Stimulated activated CD8-positive, alpha-beta memory T cell treated with anti-CD3 and anti-CD28 coated beads, Interleukin-2, amount 100 ng/mL, for 48 hours (primary cell): ENCODE measurements at regions not wholly inside any gene's neighbourhood (a gene's known extent, or its start where the extent isn't known, plus 50 kb on each side); places are given as distances from the start of the nearest gene placed in this dataset.

Experiments used
- DNase-seq, 2 donors: peaks; one replicate each; pipeline ENCODE4 v3.0.0-alpha.2; 2020; ENCODE audit warnings: low read depth in 2 of 2

DNA sequence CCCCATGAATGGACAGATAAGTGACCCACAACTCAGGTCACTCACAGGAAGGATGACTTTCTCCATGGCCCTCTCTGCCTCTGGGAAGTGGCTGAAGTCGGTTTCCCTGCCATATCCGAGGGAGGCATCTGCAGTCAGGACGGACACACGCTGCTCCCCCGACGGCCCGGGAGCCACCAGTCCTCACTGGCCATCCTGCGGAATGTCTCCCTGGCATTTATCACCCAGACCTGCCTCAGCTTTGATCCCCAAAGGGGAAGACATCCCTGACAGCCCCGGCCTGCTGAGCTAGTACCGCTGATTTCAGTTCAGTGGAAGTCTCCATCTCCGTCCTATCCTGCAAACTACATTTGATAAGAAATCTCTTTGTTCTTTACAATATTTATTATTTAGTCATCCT, 339.5 kb upstream of the MKI67 start:
- no peak for DNase-seq

DNA sequence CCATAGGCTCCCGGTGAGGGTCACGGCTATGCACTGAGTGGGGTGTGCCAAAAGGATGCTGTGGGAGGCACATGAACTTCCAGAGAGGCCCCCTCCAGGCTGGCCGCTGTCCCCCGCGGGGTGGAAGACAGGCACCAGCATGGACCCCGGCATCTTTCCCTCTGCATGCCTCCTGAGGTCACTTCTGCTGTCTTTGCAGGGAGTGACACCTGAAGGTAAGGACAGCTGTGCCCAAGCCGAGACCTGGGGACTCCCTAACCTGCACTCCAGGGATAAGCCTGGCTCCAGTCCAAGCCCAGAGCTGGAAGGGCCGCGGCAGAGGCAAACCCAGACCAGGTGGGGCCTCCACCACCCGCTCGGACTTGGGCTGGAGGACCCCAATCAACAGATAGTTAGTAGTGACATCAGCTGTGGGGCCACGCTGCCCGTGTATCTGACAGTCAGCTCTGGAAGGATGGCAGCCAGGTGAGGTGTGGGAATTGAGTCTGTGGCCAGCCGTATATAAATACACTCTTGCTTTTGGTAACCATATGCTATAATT, 340.7 kb upstream of the MKI67 start:
- no peak for DNase-seq

DNA sequence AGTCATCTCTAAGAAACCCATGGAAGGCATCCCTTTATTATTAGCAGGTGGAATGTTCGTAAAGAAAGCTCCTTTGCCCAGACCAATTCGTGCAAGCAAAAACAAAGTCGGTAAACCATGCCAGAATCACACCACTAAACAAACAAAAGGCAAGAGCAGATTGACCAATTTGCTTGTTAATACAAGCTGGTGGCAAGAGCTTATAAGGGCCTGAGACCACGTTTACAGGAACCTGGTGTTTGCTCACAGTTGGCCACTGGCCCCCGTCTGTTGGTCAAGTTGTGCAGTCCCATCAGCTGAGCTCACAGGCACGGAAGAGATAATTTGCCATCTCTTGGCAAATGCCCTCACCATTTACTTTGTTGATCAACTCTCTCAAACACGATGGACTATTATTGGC, 342.2 kb upstream of the MKI67 start:
- no peak for DNase-seq

DNA sequence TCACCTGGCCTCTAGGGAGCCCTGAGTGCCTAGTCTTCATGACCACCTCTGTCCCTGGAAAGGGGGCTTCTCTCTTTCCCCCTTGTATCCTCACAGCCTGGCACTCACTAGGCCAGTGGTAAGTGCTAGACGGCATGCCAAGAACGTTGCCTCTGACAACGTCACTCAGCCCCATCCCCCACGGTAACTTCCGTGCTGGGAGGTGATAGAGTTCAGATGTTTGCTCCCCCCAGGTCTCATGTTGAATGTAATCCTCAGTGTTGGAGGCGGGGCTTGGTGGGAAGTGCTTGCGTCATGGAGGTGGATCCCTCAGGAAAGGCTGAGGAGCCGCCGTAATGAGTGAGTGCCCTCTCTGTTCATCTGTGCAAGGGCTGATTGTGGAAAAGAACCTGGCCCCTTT, 343.3 kb upstream of the MKI67 start:
- no peak for DNase-seq

DNA sequence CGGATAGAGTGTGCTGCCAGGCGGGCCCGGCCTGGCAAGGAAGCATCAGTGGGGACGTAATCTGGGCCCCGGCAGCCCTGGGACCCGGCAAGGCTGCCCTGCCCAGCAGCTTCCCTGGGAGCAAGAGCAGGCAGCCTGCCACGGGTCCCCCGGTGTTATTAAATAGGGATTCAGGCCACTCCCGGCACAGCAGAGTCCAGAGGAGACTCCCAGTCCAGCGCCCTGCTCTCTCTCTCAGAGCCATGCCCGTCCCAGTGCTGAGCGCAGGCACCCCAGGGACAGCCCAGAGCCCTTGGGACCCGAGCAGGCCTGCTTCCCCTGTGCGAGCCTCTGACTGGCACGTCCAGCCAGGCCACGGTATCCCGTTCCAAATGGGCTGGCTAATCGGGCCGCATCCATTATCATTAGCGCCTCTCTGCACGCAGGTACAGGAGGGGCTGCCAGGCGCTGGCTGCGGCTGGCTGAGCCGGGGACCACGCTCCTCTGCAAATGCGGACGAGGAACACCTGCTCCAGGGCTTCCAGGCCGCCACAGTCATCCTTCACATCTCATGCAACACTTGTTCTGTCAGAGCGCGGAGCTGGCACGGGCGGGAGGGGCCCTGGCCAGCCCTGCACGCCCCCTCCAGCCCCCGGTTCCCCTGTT, 344.2 kb upstream of the MKI67 start:
- no peak for DNase-seq

DNA sequence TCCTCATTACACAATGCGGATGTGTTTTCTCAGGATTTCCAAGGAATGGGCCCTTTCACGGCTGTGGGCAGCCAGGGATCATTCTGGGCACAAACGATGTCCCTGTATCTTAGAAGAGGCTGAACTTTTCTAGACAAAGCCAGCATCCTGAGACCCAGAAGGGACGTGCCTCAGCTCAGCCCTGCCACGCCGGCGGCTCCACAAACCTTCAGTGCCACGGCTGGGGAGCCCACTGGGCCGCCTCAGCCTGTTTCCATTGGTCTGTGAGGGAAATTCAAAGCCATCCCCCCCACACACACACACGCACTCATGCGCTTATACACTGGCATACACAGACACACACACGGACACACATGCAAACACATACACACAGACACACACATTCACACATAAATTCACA, 344.9 kb upstream of the MKI67 start:
- DNase-seq, result no peak

DNA sequence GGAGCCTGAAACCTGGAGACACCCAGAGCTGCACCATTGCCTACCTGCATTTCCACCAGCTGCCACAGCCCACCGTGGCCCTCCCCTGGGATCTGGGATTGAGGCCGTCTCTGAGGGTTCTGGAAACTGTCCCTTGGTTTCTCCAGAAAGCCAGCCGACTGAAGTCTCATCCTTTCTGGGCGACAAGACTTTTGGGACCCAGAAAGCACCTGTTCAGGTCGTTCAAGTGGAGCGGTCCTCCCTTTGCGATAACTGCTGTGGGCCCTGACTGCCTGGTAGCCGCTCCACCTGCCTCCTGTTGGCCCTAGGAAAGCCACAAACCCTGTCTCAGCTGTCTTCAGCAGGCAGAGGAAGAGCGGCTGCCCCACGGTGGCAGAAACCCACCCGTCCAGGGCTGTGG, 346.0 kb upstream of the MKI67 start:
- no peak for DNase-seq

DNA sequence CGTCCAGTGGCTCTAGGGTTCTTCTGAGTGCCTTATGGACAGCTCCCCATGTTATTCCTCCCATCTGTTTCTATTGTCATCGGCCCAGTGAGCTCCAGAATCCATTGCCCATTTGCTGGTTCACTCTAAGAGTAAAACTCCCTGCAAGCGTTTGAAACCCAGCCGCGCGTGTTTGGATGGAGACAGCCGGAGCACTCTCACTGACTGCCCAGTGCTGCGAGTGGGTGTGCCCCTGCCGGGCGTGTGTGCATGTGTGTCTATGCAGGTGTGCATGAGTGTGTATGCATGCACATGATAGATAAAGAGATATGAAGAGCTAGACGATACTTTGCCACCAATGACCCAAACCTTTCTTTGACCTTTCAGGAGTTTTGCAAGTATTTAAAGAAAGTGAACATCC, 347.2 kb upstream of the MKI67 start:
- DNase-seq, result no peak

DNA sequence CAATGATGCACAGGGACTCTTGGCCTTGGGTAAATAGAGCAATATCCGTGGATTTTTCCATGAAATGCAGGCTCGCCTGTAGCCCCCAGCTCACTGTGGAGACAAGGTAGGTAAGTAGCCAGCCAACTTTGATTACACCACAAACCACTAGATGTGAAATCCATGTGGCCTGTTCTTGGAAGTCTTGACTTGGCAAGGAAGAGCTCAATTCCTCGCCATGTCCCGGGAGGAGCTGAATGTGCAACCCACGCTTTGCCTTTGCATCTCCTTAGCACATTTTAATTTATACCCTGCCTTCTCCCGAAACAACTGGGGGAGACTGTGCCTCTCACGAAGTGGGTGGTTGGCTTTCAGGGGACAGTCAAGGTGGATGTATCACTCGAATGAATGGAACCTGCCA, 347.7 kb upstream of the MKI67 start:
- DNase-seq, result no peak

DNA sequence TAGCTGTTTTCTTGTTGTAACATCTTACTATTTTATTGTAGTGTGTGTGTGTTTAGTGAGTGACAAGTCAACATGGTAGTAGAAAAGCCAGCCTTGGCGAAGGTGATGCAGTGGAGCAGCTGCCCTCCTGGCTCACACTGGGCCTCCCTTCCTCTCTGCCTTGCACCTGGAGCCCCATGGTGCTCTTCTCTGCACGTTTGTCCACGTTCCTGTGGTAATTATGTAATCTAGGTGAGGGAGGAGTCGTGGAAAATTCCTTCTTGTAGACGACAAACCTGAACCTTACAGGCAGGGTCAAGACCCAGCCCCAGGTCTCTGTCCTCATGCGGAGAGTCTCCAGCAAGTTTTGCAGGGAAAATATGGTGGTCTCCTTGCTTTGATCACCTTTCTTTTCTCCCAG, 348.3 kb upstream of the MKI67 start:
- DNase-seq, result no peak

DNA sequence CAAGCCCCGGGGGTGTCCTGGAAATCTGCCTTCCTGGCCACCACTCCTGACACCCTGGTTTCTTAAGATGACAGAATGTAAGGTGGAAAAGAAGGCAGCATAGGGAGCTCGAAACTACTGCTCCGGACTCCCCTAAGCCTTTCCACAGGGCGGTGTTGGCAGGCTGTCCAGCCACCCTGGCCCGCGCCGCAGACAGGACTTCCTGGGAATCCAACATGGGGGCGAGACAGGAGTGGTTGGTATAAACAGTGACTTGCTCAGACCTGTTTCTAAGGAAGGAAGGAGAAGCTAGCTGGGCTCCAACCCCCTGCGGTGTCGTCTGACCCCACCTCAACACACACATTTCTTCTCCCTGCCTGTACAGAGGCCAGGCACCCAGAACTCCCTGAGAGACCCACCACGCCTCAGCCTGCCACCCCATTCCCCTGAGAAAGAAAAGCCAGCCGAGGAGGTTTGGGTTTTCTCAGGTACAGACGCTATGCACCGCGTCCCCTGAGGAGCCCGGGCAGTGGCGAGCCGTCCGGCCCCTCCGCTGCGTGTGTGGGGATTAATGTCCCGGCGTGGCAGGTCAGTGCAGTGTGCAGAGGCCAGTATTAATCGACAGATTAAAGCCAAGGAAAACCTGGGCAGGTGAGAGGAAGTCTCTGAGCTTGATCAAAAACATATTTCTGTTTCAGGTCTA, 349.6 kb upstream of the MKI67 start:
- no peak for DNase-seq

DNA sequence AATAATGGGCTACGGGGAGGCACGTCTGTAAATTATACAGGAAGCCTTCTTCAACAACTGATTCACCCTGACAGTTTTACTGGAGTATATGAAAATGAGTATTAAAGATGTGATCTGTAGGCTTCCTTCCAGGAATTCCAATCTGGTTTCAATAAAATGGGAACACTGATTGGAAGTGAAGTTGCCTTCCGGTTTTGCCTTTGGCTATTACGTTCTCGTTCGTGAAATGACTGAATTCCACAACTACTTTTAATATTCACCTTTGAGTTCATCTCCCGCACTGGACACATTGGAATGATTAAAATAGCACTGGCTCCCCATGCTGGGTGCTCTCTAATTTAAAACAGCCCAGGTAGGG, 350.1 kb upstream of the MKI67 start:
- DNase-seq, result no peak

DNA sequence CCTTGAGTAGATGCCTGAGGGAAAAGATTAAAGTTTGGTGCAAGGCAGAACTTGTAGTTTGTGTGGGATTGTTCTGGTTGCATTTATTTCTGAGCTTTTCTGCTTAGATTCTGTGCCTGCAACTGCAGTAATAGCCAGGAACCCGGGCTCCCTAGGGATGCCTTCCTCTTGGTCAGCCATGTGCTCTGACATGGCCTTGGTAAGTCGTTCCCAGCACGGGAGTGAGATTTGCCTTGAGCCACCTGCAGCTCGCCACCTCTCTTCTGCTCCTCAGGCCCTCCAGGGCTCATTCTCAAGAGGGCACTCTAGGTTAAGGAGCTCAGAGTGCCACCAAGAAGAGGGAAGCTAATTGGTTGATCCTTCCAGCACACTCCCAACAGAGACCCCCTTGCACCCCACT, 350.6 kb upstream of the MKI67 start:
- DNase-seq, result no peak

DNA sequence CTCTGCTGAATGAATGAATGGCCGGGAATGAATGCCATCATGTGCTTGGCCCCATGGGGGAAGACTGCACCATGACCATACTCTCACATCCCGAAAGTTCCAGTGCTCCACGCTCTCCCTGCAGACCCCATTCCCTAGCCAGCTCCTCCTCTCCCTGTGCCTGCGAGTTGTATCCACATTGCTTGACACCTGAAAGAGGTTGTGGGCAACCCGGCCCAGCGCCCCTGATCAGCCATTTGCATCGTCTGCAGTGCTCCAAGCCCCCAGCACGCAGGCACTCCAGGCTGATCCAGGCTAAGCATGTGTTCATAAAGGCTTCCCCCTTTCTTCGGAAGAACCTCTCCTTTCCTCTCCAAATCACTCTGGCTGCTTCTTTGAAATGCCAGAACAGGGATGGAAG, 354.4 kb upstream of the MKI67 start:
- DNase-seq, result no peak

DNA sequence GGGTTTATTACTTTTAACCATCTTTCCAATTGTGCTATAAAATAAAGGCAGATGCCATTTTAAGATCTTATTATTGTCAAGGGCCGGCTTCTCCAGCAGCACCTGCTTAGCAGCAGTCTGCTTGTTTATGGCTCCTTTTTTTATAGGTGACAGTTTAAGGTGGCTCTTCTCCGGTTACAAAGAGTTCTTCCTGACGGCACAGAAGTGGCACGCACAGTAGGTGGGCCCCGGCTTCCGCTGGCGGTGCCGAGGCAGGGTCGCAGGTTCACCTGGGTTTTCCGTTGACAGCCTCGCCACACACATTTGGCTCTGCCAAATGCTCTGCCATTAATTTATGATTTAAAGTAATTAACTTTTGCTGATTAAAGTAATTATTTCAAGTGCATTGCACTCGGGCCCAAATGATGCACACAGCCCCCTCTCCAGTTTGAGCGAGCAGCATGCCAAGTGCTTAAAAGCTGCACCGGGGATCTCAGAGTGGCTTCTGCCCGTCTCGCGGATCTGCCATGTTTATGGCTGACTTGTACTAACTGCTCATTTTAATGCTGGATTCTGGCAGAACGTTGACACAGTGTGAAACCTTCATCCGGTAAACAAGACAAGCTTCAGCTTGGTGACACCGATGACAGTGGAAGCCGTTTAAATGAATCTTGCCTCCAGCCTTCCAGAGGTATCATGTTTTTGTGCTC, 355.1 kb upstream of the MKI67 start:
- no peak for DNase-seq

DNA sequence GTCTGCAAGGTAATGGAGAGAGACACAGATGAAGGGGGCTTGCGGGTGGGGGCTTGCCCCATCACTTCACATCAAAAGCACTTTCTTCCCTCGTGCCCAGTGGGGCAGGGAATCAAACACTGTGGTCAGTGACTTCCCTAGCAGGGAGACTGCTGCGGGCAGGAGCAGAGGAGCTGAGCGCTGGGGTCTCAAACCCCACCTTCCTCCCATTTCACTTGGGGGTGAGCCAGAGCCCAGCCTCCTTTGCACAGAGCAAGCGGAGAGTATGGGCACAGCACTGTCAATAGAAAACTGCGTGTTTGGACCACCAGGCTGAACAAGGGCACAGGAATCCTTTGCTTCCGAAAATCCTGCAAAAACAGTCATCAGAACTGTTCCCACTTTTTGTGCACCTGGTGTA, 355.8 kb upstream of the MKI67 start:
- no peak for DNase-seq

DNA sequence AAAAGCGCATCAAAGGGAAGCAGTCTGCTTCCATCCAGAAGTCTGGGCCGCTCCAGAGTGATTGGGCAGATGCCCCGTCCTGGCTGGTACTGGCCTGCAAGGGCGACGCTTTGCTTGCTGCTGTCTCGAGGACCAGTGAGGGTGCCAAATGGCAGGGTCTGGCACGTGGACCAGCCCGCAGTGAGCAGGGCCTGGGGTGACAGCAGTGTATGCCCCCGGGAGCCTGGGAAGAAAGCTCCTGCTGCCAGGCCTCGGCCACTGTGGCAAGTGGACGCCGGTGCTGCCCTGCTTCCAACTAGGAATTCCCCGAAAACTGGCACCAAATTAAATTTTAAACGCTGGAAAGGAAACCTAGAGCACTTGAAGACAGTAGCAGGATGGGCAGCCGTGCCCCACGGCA, 357.0 kb upstream of the MKI67 start:
- DNase-seq, result no peak

DNA sequence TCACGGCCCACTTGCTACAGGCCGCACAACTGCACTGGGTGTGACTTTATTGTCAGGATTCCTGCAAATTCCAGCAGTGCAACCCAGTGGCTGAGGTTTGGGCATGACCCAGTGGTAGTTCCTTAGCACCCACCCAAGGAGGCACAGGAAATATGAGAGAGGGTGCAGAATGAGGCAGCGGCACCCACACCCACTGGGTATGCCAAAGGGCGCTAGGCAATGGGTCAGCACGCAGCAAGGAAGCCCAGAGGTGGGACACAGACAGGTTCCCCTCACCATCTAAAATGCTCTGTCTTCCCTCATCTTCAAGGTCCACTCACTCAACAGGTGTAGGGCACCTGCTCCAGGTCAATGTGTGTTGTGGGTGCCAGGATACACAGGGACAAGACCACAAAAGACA, 357.8 kb upstream of the MKI67 start:
- no peak for DNase-seq

DNA sequence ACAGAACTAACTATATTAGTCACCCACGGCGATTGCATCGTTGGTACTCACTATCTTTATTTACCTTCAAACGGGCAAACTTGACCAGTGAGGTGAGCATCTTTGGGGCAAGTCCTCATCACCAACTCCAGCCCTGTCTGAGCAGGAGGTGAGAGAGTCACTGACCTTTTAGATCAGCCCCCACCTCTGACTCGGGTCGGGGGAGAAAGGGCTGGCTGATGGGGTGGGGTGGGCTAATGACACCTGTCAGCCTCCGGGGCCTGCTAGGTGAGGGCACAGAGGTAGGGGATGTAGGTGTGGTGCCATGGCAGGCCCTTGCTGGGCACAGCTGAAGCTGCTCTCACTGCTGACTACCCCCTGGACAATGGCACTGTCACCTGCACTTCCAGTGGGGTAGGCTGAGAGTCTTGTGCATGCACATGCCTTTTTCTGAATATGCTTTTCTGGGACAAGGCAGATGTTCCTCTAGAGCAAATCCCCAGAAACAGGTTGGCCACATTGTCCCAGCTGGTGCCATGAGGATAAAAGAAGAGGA, 359.5 kb upstream of the MKI67 start:
- DNase-seq, result no peak

DNA sequence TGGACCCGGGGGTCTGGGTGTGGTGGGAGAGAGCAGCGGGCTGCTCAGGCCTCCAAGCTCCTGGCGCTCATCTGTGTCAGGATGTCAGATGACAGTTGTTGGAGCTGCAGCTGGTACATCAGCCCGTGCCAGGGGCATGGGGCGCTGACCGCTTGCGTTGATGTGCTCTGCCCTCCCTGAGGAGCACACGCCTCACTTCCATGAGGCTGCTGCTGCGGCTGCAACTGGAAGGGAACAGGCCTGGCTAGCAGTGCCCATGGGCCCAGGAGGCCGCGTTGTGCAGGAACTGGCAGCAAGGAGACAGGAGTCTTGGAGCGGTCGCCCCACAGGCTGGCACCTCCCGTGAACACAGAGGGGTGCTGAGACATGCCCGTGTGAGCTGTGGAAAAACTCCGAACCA, 361.3 kb upstream of the MKI67 start:
- DNase-seq, result no peak

DNA sequence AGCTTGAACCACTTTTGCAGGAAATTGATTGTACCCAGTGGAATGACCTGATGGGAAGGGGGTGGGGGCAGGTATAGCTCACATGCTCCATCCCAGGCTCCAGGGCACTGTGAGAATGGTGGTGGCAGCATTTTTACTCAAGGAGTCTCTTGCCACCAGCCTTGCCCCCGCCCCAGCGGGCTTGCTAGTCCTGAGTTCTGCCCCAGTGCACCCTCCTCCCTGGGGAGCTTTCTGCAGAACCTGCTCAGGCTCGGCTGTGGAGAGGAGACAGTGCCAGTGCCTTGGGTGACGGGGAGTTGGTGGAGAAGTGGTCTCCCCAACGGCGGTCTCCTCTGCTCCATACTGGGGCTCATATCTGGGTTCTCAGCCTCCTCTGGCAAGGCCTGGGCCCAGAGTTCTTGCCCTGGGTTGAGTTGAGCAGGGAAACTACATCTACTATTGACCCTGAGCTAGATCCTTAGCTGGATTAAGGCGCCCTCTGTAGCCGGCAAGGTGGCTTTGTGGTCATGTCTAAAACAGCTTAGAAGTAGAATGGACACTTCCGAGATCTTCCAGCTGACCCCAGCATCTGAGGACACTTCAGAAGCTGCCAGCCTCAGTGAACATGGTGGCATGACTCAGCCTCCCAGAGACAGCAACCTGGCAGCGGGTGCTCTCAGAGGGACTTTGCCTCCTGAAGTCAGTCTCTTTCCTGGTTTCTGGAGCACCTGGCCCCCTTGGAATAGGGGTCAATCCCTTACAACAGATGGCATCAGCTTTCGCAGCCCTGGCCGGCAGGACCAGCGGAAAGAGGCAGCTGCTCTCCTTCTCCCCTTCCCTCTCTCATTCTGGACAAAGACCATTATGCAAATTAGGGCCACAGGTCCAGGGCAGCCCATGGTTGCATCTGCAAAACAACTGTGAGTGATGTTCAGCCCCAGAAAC, 363.4 kb upstream of the MKI67 start:
- DNase-seq, result no peak

DNA sequence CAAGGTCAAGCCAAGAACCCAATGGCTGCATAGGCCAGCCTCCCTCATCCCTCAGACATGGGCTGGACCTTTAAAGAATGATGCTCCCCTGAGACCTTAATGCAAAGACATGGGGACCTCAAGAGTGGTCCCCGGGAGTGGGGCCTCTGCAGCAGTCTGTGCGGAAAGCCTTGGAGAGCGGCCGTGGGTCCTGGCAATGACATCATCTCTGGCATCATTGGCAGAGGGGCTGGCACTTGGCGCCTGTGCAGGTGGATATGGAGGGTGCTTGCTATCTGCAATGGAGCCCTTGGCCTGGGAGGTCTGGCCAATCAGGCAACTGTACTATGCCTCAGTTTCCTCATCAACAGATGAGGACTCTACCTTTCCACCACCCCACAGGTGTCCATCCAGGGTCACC, 365.5 kb upstream of the MKI67 start:
- DNase-seq, result no peak
